Gastroesophageal sphincter (tissue), 4 donors: ENCODE measurements at regions not wholly inside any gene's neighbourhood (a gene's known extent, or its start where the extent isn't known, plus 50 kb on each side); places are given as distances from the start of the nearest gene placed in this dataset.

ENCODE experiments used
- ATAC-seq: fragments of 150-250 bp; one replicate; pipeline ENCODE4 v1.9.1; 2016; ENCODE audit warnings: mild to moderate bottlenecking, moderate library complexity
- H3K27ac ChIP-seq, 4 donors: fragments of 200-600 bp; sonication (generic) in 3 of 4; 1 replicate in 3 of 4; 2 replicates in 1 of 4; pipeline ENCODE4 v1.5.1; 2016 to 2019
- H3K27me3 ChIP-seq: fragments of 200-600 bp; sonication (generic); one replicate; pipeline ENCODE4 v1.5.1; 2019
- H3K36me3 ChIP-seq, 2 donors: fragments of 200-600 bp; sonication (generic); one replicate each; pipeline ENCODE4 v1.5.1; 2019; ENCODE audit warnings: control low read depth in 1 of 2
- H3K4me1 ChIP-seq, 3 donors: fragments of 200-600 bp; sonication (generic); 1 replicate in 2 of 3; 2 replicates in 1 of 3; pipeline ENCODE4 v1.5.1; 2016 to 2019; ENCODE audit warnings: control low read depth in 2 of 3
- H3K4me3 ChIP-seq, 2 donors: fragments of 200-600 bp; sonication (generic); one replicate each; pipeline ENCODE4 v1.5.1; 2019; ENCODE audit warnings: mild to moderate bottlenecking in 1 of 2, moderate library complexity in 1 of 2
- H3K9me3 ChIP-seq, 3 donors: fragments of 200-600 bp; sonication (generic); one replicate each; pipeline ENCODE4 v1.5.1; 2017 to 2019; ENCODE audit warnings: control low read depth in 2 of 3
- EP300 ChIP-seq: sonication (generic); formaldehyde crosslinking; IDR thresholded peaks from one replicate; pipeline ENCODE4 v1.6.1; 2017; ENCODE audit warnings: antibody characterized with exemption, mild to moderate bottlenecking
- POLR2A ChIP-seq, 2 donors: fragments of 450-650 bp; IDR thresholded peaks; one replicate each; pipeline ENCODE4 v1.6.1; 2017; ENCODE audit warnings: antibody characterized with exemption in 2 of 2, mild to moderate bottlenecking in 2 of 2, moderate library complexity in 1 of 2
- POLR2AphosphoS5 ChIP-seq: sonication (generic); formaldehyde crosslinking; IDR thresholded peaks from one replicate; pipeline ENCODE4 v1.6.1; 2017; ENCODE audit warnings: antibody characterized with exemption
- WGBS, 2 donors: methylation state at CpG; one replicate each; pipeline ENCODE4 v1.1.5; 2018; ENCODE audit warnings: low coverage in 1 of 2; 5-methylcytosine and 5-hydroxymethylcytosine counted together
- TF ChIP-seq, protein P1 (sequence below), 4 experiments: fragments of 200-600 bp in 2 of 4; fragments of 450-650 bp in 2 of 4; sonication (generic) in 1 of 4; IDR thresholded peaks; one replicate each; pipeline ENCODE4 v1.5.1; 2017 to 2019; ENCODE audit warnings: antibody characterized with exemption in 4 of 4, mild to moderate bottlenecking in 2 of 4, moderate library complexity in 2 of 4

DNA sequence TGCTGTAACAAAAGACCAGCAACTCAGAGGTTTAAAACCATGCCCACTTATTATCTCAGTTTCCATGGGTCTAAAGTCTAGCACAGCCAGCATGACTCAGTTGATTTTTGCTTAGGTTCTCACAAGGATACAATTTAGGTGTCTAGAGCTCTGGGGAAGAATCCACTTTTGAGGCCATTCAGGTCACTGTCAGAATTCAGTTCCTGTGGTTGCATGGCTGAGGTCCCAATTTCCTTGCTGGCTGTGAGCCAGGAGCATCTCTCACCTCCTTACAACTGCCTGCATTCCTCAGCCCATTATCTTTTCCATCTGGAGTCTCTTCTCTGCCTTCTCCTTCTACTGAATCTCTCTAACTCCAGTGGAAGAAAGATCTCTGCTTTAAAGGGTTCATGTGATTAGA lies 240.5 kb upstream of the CFAP20DC start:
- Histone ChIP-seq H3K27ac (no peak overlapping the region), H3K4me1 (no peaks in the 10 kb centered on the region)

DNA sequence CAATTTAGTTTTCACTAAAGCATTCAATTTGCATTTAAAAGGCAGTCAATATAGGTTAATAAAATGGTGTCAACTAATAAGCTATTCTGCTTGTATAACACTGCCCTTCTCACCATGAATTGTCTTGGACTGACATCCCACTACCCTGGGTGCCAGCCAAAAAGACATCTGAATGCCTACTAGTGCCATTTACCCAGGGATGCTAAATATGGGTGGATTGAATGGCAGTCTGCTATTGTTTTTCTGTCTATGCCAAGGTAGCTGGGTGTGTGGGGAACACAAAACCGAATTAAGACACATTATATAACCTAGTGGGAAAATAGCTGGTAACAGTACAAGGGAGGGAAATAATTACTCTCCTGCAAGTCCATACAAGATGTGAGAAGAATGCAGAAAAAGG lies 240.0 kb upstream of the CFAP20DC start:
- 100% methylated on average over 1 of the region's 1 CpG for WGBS, 2 donors
- H3K36me3 ChIP-seq, result no peaks in the 10 kb centered on the region
- H3K4me1 ChIP-seq, result no peaks in the 10 kb centered on the region
- H3K27me3 ChIP-seq, result no peaks in the 10 kb centered on the region
- no peak for ATAC-seq
- TF ChIP-seq, protein P1, sequence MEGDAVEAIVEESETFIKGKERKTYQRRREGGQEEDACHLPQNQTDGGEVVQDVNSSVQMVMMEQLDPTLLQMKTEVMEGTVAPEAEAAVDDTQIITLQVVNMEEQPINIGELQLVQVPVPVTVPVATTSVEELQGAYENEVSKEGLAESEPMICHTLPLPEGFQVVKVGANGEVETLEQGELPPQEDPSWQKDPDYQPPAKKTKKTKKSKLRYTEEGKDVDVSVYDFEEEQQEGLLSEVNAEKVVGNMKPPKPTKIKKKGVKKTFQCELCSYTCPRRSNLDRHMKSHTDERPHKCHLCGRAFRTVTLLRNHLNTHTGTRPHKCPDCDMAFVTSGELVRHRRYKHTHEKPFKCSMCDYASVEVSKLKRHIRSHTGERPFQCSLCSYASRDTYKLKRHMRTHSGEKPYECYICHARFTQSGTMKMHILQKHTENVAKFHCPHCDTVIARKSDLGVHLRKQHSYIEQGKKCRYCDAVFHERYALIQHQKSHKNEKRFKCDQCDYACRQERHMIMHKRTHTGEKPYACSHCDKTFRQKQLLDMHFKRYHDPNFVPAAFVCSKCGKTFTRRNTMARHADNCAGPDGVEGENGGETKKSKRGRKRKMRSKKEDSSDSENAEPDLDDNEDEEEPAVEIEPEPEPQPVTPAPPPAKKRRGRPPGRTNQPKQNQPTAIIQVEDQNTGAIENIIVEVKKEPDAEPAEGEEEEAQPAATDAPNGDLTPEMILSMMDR (IDR thresholded peaks at IDR 0.05), result no peak
- no peak for TF ChIP-seq EP300
- TF ChIP-seq POLR2AphosphoS5, result no peak
- TF ChIP-seq POLR2A (IDR thresholded peaks at IDR 0.05), result no peak
- no peak overlapping the region for H3K27ac ChIP-seq
- H3K9me3 ChIP-seq, result peaks cover 0 to 17% (median 0%) of the 10 kb centered on the region in 3 donors
- H3K4me3 ChIP-seq, result no peak overlapping the region

More for the DNA sequence above, 240.5 kb upstream of the CFAP20DC start:
- Histone ChIP-seq H3K27me3 (no peaks in the 10 kb centered on the region), H3K4me3 (no peak overlapping the region), H3K36me3 (no peaks in the 10 kb centered on the region), H3K9me3 (peaks cover 0 to 21% (median 0%) of the 10 kb centered on the region in 3 donors)
- ATAC-seq, result no peak
- no peak for TF ChIP-seq POLR2A (IDR thresholded peaks at IDR 0.05)
- no peak for TF ChIP-seq EP300
- TF ChIP-seq, protein P1 (IDR thresholded peaks at IDR 0.05), result no peak
- TF ChIP-seq POLR2AphosphoS5, result no peak

DNA sequence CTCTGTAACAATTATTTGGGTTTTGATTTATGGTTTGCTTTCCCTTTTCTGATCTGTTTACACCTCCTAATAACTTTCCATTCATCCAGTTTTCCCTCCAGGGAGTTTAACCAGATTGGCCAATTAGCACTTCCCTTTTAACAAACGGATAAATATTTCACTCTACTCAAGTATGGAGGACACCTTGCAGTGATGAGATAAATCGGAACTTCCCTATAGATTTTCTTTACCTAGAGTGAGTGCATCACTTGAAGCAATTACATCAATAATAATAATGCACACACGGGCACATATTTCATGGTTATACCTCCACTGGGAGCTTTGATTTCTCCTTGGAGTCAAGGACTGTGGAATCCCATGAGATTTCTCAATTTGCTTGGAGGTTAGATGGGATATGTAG lies 239.1 kb upstream of the CFAP20DC start:
- ATAC-seq, result no peak
- peaks cover 0 to 13% (median 0%) of the 10 kb centered on the region in 3 donors for H3K9me3 ChIP-seq
- H3K4me3 ChIP-seq, result no peak overlapping the region
- H3K27me3 ChIP-seq, result no peaks in the 10 kb centered on the region
- no peaks in the 10 kb centered on the region for H3K36me3 ChIP-seq
- H3K27ac ChIP-seq, result no peak overlapping the region
- no peaks in the 10 kb centered on the region for H3K4me1 ChIP-seq
- WGBS, 2 donors, result 49 to 53% methylated on average over 3 of the region's 3 CpGs
- no peak for TF ChIP-seq POLR2A (IDR thresholded peaks at IDR 0.05)
- TF ChIP-seq POLR2AphosphoS5, result no peak
- TF ChIP-seq, protein P1 (IDR thresholded peaks at IDR 0.05), result no peak
- no peak for TF ChIP-seq EP300

DNA sequence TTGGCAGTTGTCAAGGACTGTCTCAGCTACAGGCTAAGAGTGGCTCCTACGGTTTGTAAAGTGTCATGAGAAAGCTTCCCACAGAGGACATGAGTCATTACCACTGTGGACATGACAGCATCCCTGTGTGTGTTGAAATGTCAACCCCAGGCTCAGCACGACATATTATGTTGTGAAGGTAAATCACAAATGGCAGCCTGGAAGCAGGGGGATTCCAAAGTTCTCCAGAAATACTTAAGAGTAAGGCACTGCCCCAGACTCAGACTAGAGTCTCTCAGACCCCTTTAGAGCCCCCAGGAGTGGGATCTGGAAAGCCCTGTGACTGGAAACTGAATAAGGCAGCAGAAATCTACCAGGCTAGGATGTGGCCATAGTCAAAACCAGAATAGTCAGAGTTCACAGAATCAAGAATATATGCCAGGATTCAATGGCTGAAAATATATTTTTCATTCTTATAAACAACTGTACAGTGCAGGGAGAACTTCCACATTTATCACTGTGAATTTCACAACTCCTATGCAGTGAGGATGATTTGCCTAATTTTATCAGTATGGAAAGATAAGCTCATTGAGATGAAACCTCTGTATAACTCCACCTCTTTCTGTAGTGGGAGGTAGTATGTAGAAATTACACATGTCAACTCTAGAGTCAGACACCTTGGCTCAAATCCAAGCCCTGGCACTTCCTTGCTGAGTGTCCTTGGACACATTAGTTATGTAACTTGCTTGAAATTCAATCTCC lies 237.1 kb upstream of the CFAP20DC start:
- no peaks in the 10 kb centered on the region for H3K36me3 ChIP-seq
- no peaks in the 10 kb centered on the region for H3K9me3 ChIP-seq

More for the DNA sequence above, 237.1 kb upstream of the CFAP20DC start:
- TF ChIP-seq, protein P1 (IDR thresholded peaks at IDR 0.05), result no peak
- TF ChIP-seq POLR2AphosphoS5, result no peak
- TF ChIP-seq POLR2A (IDR thresholded peaks at IDR 0.05), result no peak
- no peak for TF ChIP-seq EP300
- H3K4me1 ChIP-seq, result no peaks in the 10 kb centered on the region
- no peak for ATAC-seq
- 53 to 79% methylated on average over 2 of the region's 2 CpGs for WGBS, 2 donors
- H3K27ac ChIP-seq, result no peak overlapping the region
- no peak overlapping the region for H3K4me3 ChIP-seq
- no peaks in the 10 kb centered on the region for H3K27me3 ChIP-seq
